HG02852 (cell line): ENCODE measurements at regions not wholly inside any gene's neighbourhood (a gene's known extent, or its start where the extent isn't known, plus 50 kb on each side); places are given as distances from the start of the nearest gene placed in this dataset.

Source experiments
- ATAC-seq: cut with Tn5 transposase; IDR thresholded peaks from one replicate; pipeline ENCODE4 v1.9.1; 2021; ENCODE audit warnings: mild to moderate bottlenecking, moderate library complexity; ENCODE audit not compliant: unreplicated experiment

GRCh38 chr2:65711863-65712262, 279.5 kb upstream of the SPRED2 start:
- ATAC-seq, result no peak

DNA sequence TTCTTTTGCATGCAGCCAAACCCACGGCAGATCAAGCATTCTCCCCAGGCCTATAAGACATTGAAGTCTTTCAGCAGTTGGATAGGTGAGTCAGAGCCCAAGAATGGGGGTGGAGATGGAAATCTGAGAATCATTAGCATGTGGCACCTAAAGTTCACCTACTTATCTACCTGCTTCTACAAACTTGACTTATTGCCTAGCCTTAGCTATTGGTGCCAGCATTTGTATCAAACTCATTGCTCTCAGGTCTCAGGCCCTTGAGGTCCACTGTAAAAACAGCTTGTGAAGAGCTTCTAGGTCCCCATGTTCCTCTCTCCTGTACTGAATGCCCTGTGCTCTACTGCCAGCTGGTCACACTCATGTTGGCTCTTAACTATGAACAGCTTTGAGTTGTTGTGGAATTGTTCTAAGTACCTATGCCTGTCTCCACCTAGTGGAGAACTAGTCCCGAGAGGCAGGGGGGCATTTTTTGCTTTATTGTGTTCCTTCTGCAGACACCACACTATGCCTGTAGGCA, 278.4 kb upstream of the SPRED2 start:
- no peak for ATAC-seq

DNA sequence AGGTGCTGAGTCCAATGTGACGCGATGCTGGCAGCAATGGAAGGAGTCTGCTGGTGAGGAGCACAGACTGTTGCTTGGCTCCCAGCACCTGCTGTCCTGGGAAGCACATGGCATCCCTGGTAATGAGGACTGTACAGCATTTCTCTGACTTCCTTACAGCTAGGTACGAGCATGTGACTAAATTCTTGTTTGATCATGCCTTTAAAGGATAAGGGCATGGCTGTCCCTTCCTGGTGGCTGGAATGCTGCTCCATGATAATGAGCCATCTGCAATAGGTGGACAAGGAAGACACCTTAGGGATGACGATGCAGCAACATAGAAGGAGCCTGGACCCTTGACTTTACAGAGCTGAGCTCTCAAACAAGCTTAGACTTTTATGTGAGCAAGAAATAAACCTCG, 278.0 kb upstream of the SPRED2 start:
- ATAC-seq, result no peak

GRCh38 chr2:65708086-65708485, 275.7 kb upstream of the SPRED2 start:
- ATAC-seq, result no peak

DNA sequence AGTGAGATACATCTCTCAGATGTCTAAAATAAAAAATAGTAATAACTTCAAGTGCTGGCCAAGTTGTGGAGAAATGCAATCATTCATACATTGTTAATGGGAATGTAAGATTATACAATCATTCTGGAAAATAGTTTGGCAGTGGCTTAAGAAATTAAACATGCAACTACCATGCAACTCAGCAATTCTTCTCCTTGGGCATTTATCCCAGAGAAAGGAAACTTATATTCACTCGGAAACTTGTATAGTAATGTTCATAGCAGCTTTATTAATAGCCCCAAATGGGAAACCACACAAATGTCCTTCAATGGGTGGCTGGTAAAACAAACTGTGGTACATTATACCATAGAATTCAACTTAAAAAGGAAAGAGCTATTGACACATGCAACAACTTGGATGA, 274.0 kb upstream of the SPRED2 start:
- no peak for ATAC-seq

GRCh38 chr2:65701191-65701590, 268.8 kb upstream of the SPRED2 start:
- no peak for ATAC-seq

GRCh38 chr2:65700720-65701119, 268.3 kb upstream of the SPRED2 start:
- no peak for ATAC-seq

DNA sequence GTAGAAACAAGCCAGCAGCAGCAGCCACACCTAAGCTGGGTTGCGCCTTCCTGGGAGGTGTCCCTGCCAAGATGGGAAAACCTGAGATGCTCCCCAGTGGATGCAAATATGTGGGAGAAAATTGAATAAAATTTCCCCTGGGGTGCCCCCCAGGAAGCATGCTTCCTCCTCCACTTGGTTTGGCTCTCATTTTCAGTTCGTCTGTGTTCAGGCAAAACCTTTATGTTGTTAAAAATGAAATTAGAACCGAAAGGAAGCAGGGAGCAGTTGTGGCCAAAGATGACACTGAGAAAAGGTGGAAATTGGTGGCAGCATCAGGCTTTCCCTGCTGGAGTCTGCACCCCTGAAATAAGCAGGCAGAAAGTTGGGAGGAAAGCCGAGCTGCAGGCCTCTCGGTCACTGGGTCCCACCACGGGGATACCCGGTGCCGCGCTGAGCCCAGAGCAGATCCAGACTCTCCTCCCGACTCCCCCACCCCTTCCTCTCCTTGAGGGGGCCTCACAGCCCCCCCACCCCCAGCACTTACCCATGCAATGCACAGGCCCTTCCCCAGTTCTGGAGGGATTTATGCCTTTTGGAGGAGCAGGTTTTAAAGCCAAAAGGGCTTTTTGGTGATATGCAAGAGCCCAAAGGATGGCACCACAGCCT, 267.7 kb upstream of the SPRED2 start:
- ATAC-seq, result no peak

GRCh38 chr2:65691816-65692215, 259.4 kb upstream of the SPRED2 start:
- ATAC-seq, result no peak

DNA sequence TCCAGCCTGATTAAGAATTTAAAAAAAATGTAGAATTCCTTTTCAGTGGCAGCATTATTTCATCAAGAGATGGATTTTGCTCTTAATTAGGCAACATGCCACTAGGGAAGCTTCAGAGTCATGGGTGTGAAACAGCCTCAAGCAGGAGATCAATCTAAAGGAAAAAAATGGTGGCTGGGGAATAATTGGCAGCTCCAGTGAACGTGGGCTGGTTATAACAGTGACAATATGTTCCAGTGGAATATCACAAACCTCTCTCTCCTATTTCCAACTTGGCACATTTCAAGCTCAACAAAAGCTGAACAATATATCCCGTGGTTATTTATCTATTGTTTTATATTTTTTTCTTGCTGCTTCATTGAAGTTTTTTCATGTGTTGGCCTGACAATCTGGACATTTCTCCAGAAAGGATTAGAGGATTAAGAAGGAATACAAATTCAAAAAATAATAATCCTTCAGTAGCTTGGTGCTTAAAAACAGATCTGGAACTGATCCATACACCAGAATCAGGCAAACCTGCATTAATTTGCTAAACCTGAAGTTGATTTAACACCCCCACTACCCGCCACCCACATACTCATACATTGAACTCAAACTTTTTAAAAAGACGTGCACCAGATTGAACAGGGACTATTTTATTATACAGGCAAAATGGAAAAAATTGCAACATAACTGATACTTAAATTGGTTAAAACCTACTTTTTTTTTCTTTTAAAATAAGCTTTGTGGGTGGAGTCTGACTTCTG, 255.9 kb upstream of the SPRED2 start:
- no peak for ATAC-seq

DNA sequence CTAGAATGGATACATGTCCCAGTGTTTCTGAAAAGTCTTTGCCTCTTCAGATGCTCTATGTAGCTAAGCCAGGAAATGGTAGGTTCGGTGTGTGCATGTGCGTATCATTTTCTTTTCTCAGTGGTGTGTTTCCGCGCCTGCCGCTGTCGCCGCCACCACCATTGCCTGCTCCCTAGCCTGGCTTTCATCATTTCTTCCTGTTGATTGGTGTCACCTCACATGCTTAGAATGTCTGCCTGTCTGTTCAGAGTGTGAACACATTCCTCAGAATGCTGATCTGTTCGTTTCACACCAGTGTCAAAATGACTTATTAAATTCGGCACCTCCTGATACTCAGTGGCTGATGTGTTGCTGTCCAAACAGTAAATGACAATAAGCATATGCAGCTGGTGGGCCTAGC, 255.2 kb upstream of the SPRED2 start:
- ATAC-seq, result no peak

DNA sequence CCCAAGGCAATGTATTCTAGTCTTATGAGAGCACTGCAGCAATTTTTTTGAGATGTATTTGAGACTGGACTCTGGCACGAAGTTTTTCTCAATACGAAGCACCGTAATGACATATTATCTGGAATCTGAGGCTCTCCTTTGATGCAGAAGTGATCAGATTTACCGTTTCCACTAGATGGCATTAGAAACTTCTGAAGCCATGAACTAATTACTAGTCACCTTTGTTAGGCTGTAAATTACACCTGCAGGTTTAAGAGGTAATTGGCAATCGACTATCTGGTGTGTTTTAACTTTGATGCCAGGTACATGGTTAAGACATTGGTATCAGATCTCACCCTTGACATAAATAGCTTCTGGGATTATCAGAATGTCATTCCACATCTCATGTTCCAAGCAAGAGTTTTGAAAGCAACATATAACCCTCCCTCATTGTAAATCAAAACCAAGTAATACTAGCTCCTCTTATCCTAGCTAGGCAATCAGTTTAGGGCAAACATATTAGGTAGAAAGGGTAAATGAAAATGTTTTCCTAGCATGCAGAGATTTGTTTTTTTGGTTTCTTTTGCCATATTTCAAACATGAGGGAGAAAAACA, 254.6 kb upstream of the SPRED2 start:
- no peak for ATAC-seq

DNA sequence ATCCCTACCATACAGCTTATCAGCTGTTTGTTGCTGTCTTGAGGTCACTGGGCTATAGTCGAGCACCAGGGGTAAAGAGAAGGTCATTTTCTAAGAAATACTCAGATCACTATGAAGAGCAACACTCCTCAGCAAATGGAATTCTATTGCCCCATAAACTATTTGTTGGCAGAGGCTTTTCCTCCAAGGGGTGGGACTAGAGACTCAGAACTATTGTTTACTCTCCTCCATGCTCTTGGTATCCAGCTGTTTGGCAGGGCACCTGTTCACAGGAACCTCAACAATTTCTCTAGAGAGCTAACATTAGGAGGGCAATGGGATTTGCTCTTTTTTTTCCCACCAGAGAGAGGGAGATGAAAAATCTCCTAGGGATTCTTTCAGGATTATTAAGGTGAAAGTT, 249.1 kb upstream of the SPRED2 start:
- no peak for ATAC-seq

GRCh38 chr2:65678779-65679391, 246.5 kb upstream of the SPRED2 start:
- no peak for ATAC-seq

GRCh38 chr2:65675350-65675749, 243.0 kb upstream of the SPRED2 start:
- ATAC-seq, result no peak

- ATAC-seq, result no peak
Measured at GRCh38 chr2:65671670-65672242, 239.4 kb upstream of the SPRED2 start.

GRCh38 chr2:65669574-65669973, 237.2 kb upstream of the SPRED2 start:
- no peak for ATAC-seq

- no peak for ATAC-seq
Measured at GRCh38 chr2:65668744-65669143, 236.3 kb upstream of the SPRED2 start.

- peak; percentile 100 for ATAC-seq
Measured at GRCh38 chr2:65666156-65666725, 233.8 kb upstream of the SPRED2 start.

GRCh38 chr2:65664931-65665330, 232.5 kb upstream of the SPRED2 start:
- ATAC-seq, result no peak

GRCh38 chr2:65663831-65664407, 231.5 kb upstream of the SPRED2 start:
- no peak for ATAC-seq
